HFF-Myc (cell line): ENCODE measurements at regions not wholly inside any gene's neighbourhood (a gene's known extent, or its start where the extent isn't known, plus 50 kb on each side); places are given as distances from the start of the nearest gene placed in this dataset.

Source experiments
- DNase-seq: peaks from one replicate; pipeline ENCODE4 v3.0.0-alpha.2; 2011; ENCODE audit warnings: low read depth; ENCODE audit errors: extremely low read depth
- H3K4me3 ChIP-seq: replicated peaks from 2 replicates; pipeline ENCODE4 v1.5.1; 2011; ENCODE audit warnings: low read depth, mild to moderate bottlenecking, control low read depth, low read length
- CTCF ChIP-seq: IDR thresholded peaks from 2 replicates; pipeline ENCODE4 v1.5.1; 2012; ENCODE audit warnings: mild to moderate bottlenecking, low read depth, low read length, control low read depth; ENCODE audit errors: missing control alignments

- no peak for DNase-seq
- H3K4me3 ChIP-seq: no peak overlapping the region
- TF ChIP-seq CTCF: no peak
Measured at GRCh38 chr4:159649237-159649636, 546.4 kb downstream of the RAPGEF2 start.

- DNase-seq: no peak
- no peak for TF ChIP-seq CTCF
- H3K4me3 ChIP-seq: no peak overlapping the region
Measured at GRCh38 chr4:159652871-159653270, 550.0 kb downstream of the RAPGEF2 start.

- no peak overlapping the region for H3K4me3 ChIP-seq
- TF ChIP-seq CTCF: no peak
- no peak for DNase-seq
Measured at GRCh38 chr4:159655547-159655946, 552.7 kb downstream of the RAPGEF2 start.

GRCh38 chr4:159669094-159669493 lies 566.2 kb downstream of the RAPGEF2 start:
- TF ChIP-seq CTCF: no peak
- H3K4me3 ChIP-seq: no peak overlapping the region
- DNase-seq: no peak

GRCh38 chr4:159673221-159673620 lies 570.3 kb downstream of the RAPGEF2 start:
- no peak overlapping the region for H3K4me3 ChIP-seq
- TF ChIP-seq CTCF: no peak
- no peak for DNase-seq

- no peak for DNase-seq
- no peak for TF ChIP-seq CTCF
- H3K4me3 ChIP-seq: no peak overlapping the region
Measured at GRCh38 chr4:159674241-159674640, 571.4 kb downstream of the RAPGEF2 start.

- no peak overlapping the region for H3K4me3 ChIP-seq
Measured at GRCh38 chr4:159677521-159677920, 574.6 kb downstream of the RAPGEF2 start.

More at GRCh38 chr4:159677521-159677920, 574.6 kb downstream of the RAPGEF2 start:
- no peak for TF ChIP-seq CTCF
- DNase-seq: no peak
